Mucosa of descending colon (tissue), 3 donors: ENCODE measurements at regions not wholly inside any gene's neighbourhood (a gene's known extent, or its start where the extent isn't known, plus 50 kb on each side); places are given as distances from the start of the nearest gene placed in this dataset.
"Not testable (repeated sequence)": the region's sequence is repeated elsewhere in the genome, so short reads cannot be mapped to it uniquely, and the experiment has no call there.

Experiments
- ATAC-seq: fragments of 200-7000 bp; cut with Tn5 transposase; one replicate; pipeline ENCODE4 v1.9.1; 2020; ENCODE audit warnings: mild to moderate bottlenecking, moderate library complexity
- DNase-seq, 3 donors: peaks; one replicate each; pipeline ENCODE4 v3.0.0-alpha.2; 2020
- H3K36me3 ChIP-seq: fragments of 200-600 bp; one replicate; pipeline ENCODE4 v1.8.0; 2021; ENCODE audit warnings: low read depth, mild to moderate bottlenecking
- H3K4me1 ChIP-seq: fragments of 200-600 bp; one replicate; pipeline ENCODE4 v1.8.0; 2021; ENCODE audit warnings: low read depth, mild to moderate bottlenecking
- H3K4me3 ChIP-seq: fragments of 200-600 bp; one replicate; pipeline ENCODE4 v1.8.0; 2021; ENCODE audit warnings: mild to moderate bottlenecking
- H3K9me3 ChIP-seq: fragments of 200-600 bp; one replicate; pipeline ENCODE4 v1.8.0; 2021; ENCODE audit warnings: mild to moderate bottlenecking
- intact Hi-C, 2 donors: fragments of 100-400 bp; cut with DNase I in 1 of 2; cut with micrococcal nuclease in 1 of 2; formaldehyde crosslinking; loops; one replicate each; pipeline versions ENCODE4 v1.11.0 to v1.11.1; 2022; cut with DNase I, micrococcal nuclease
- TF ChIP-seq, protein P1 (sequence below): fragments of 200-600 bp; IDR thresholded peaks from one replicate; pipeline ENCODE4 v1.8.0; 2022; ENCODE audit warnings: antibody characterized with exemption, mild to moderate bottlenecking
- donor health status: DM: no; HTN: no; CAD: no; lungs with moderate emphysema.
- donor health status: DM: no; HTN: no; CAD: no.
- donor health status: DM: no; HTN: yes; CAD: no.

DNA sequence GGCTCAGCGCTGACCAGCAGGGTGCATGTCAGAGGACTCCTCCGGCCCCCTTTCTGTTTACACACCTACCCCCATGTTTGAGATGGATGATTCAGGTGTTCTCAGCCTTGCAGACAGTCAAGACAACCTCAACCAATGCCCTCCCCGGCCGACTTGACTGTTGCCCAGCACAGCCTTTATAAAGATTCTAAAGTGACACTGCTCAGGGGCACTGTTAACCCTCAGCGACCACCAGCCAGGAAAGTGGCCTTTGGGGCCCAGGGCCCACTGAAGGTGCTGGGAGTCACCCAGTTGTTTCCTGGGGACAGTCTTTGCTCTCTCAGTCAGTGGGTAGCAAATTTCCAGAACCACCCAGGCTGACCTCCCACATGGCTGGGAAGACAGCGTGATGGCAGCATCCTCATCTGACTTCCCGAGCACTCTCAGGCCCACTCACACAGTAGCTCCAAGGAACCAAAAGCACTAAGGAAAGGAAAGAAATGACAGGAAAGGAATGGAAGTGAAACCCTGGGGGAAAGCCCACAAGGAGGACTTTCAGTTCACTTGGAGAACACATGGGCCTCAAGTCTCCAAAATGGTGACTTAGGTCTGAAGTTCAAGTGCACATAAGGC lies 128.4 kb downstream of the ASB7 start:
- no peak for DNase-seq
- Histone ChIP-seq H3K36me3 (no peaks in the 10 kb centered on the region), H3K4me1 (no peaks in the 10 kb centered on the region), H3K9me3 (no peaks in the 10 kb centered on the region), H3K4me3 (no peak overlapping the region)
- intact Hi-C loops: no loop called here
- ATAC-seq: no peak
- TF ChIP-seq, protein P1, sequence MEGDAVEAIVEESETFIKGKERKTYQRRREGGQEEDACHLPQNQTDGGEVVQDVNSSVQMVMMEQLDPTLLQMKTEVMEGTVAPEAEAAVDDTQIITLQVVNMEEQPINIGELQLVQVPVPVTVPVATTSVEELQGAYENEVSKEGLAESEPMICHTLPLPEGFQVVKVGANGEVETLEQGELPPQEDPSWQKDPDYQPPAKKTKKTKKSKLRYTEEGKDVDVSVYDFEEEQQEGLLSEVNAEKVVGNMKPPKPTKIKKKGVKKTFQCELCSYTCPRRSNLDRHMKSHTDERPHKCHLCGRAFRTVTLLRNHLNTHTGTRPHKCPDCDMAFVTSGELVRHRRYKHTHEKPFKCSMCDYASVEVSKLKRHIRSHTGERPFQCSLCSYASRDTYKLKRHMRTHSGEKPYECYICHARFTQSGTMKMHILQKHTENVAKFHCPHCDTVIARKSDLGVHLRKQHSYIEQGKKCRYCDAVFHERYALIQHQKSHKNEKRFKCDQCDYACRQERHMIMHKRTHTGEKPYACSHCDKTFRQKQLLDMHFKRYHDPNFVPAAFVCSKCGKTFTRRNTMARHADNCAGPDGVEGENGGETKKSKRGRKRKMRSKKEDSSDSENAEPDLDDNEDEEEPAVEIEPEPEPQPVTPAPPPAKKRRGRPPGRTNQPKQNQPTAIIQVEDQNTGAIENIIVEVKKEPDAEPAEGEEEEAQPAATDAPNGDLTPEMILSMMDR: no peak

DNA sequence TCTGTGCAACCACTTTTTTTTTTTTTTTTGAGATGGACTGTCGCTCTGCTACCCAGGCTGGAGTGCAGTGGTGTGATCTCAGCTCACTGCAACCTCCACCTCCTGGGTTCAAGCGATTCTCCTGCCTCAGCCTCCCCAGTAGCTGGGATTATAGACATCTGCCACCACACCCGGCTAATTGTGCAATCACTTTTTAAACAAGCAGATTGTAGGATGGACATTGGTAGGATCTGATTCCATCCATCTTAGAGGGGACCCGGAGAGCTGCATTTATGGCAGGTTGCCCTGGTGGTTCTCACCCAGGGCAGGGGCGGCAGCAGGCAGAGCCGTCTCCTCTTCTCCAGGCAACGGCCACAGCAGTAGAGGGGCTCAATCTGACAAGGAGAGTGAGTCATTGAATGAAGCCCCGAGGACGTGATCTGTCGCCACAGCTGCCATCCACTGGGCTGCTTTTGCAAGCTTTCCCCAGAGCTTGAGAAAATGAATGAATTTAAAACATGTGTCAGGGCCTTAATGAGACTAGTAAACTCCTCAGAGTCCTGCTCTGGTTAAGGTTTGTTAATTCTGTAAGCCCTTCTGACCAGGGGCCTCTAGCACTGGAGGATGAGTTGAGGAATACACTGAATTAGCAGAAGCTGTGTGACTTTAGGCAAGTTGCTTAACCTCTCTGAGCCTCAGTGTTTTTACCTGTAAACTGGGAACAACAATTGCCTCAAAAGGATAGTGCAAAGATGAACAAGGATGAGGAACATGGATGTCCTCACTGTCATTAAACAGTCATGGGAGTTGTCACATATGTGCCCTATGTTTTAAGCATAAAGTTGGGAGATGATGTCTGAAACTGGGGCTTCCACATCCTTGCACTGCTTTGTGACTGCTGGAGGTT lies 129.1 kb downstream of the ASB7 start:
- TF ChIP-seq, protein P1: no peak
- DNase-seq: no peak
- Histone ChIP-seq H3K36me3 (no peaks in the 10 kb centered on the region), H3K4me1 (no peaks in the 10 kb centered on the region), H3K4me3 (no peak overlapping the region), H3K9me3 (no peaks in the 10 kb centered on the region)
- intact Hi-C loops: no loop called here
- no peak for ATAC-seq

DNA sequence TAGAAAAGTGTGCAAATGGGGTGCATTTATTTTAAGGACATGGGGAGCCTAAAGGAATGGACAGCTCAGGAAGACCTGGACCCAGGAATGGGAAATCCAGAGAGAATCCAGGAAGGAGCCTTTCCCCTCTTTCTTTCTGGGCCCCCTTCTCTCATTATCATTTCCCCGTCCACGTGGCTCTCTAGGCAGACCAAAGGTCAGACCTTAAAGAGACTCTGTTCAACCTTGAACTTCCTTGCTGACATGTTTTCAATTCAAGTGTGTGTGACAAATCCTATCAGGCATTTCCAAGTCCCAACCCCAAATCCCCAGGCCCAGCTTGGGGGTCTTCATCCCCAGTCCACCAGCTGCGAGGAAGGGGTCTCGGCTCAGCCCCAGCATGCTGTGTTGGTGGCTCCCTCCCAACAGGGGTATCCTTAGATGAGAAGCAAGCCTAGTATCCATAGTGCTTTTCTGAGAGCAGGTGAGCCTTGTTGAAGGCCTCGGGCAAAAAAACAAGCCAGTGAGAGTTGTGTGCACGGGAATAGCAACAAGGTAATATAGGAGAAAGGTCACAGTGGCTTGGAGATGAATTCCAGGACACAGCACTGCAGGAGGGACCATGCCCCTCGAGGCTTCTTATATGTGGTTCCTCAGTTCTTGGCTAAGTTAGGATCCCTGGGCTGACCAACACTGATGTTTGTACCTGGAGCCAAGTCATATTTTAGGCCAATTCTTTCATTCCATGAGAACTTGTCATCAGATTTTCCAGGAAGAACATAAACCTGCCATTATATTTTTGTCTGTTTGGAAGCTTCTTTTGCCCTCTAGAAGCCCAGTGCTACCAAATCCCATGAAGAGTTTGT lies 130.0 kb downstream of the ASB7 start:
- no peak overlapping the region for H3K4me3 ChIP-seq
- no peak for ATAC-seq
- no peak for DNase-seq
- intact Hi-C loops: no loop called here
- no peaks in the 10 kb centered on the region for H3K9me3 ChIP-seq
- no peaks in the 10 kb centered on the region for H3K4me1 ChIP-seq
- TF ChIP-seq, protein P1: no peak
- no peaks in the 10 kb centered on the region for H3K36me3 ChIP-seq

DNA sequence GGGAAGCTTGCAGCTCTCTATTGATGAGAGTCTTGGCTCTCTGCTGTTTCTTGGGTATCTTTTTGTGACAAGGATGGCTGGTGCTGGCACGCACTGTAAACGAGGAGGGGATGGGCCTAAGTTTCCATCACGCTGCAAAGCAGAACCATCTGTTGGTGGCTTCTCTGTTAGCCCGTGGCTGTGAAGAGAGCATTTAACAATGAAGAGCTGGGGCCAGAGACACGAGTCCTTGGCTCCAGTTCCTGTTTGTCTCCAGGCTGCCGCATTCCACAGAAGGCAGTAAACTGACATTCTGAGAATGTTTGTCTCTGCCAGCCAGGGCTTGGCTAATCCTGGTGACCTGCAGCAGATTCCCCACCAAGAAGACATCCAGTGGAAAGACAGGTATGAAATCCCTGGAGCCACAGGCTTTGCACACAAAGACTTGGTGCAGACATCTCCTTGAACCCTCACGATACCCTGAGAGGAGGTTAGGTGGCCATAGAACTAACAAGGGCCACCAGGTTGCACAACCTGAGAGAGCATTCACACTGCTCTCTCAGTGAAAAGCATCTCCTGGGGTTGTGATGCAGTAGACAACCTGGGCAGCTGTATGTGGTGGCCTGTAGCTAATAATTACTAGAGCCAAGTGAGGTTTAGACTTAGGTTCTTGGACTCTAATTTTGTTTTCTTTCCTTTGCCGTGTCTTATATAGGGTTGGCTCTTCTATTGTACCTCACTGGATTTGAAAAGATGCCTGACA lies 130.9 kb downstream of the ASB7 start:
- ATAC-seq: no peak
- no peaks in the 10 kb centered on the region for H3K36me3 ChIP-seq

DNA sequence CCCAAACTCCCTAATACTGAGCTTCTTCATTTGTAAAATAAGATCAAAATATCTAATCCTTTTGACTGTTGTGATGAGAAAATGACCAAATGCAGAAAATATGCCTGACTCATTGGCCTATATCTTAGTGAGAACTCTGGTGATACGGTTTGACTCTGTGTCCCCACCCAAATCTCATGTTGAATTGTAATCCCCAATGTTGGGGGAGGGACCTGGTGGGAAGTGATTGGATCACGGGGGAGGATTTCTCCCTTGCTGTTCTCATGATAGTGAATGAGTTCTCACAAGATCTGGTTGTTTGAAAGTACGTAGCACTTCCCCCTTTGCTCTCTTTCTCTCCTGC lies 131.4 kb downstream of the ASB7 start:
- intact Hi-C loops, H3K4me3 ChIP-seq, H3K9me3 ChIP-seq, H3K36me3 ChIP-seq, DNase-seq, ATAC-seq, H3K4me1 ChIP-seq: not testable (repeated sequence)

More for the DNA sequence above, 130.9 kb downstream of the ASB7 start:
- no peak for DNase-seq
- intact Hi-C loops: no loop called here
- TF ChIP-seq, protein P1: no peak
- no peak overlapping the region for H3K4me3 ChIP-seq
- no peaks in the 10 kb centered on the region for H3K4me1 ChIP-seq
- no peaks in the 10 kb centered on the region for H3K9me3 ChIP-seq
